WTC11 (cell line): ENCODE measurements at regions not wholly inside any gene's neighbourhood (a gene's known extent, or its start where the extent isn't known, plus 50 kb on each side); places are given as distances from the start of the nearest gene placed in this dataset.

Experiments used
- ATAC-seq: fragments of 200-7000 bp; cut with Tn5 transposase; 2 replicates; pipeline ENCODE4 v1.10.0; 2021; ENCODE audit warnings: mild to moderate bottlenecking, moderate library complexity
- CTCF ChIA-PET: fragments of 300-600 bp; sonication (Branson Sonifier 250); formaldehyde crosslinking; loops from one replicate; lab custom pipeline; 2021; ENCODE audit warnings: antibody characterized with exemption; lab: Charles Lee
- POLR2A ChIA-PET: fragments of 350-600 bp; sonication (Branson Sonifier 250); formaldehyde crosslinking; loops from one replicate; lab custom pipeline; 2021; ENCODE audit warnings: antibody characterized with exemption; lab: Charles Lee
- DNase-seq: peaks from one replicate; pipeline ENCODE4 v3.0.0; 2021; ENCODE audit warnings: low spot score
- H3K27ac Mint-ChIP-seq: 2 replicates; pipeline ENCODE4 v1.8.0; 2021; ENCODE audit warnings: mixed read lengths
- H3K27me3 Mint-ChIP-seq: 2 replicates; pipeline ENCODE4 v1.8.0; 2021; ENCODE audit warnings: low read depth, mild to moderate bottlenecking, moderate library complexity, mixed read lengths
- H3K36me3 Mint-ChIP-seq: 2 replicates; pipeline ENCODE4 v1.8.0; 2021; ENCODE audit warnings: mixed read lengths
- H3K4me1 Mint-ChIP-seq: 2 replicates; pipeline ENCODE4 v1.8.0; 2022; ENCODE audit warnings: mixed read lengths
- H3K4me3 Mint-ChIP-seq: 2 replicates; pipeline ENCODE4 v1.8.0; 2021; ENCODE audit warnings: mild to moderate bottlenecking, moderate library complexity, mixed read lengths
- H3K9me3 Mint-ChIP-seq: 2 replicates; pipeline ENCODE4 v1.8.0; 2021; ENCODE audit warnings: mixed read lengths
- CREB1 ChIP-seq: sonication (generic); formaldehyde crosslinking; IDR thresholded peaks from 2 replicates; pipeline ENCODE4 v1.8.0; 2023; ENCODE audit warnings: mild to moderate bottlenecking, missing genetic modification reagents
- GRHL2 ChIP-seq: fragments of 250-450 bp; sonication (Bioruptor Pico); IDR thresholded peaks from 2 replicates; pipeline ENCODE4 v1.8.0; 2022; ENCODE audit warnings: mild to moderate bottlenecking, moderate library complexity; ENCODE audit not compliant: insufficient replicate concordance, severe bottlenecking
- HMGA2 ChIP-seq: fragments of 250-450 bp; sonication (Bioruptor Pico); IDR thresholded peaks from 2 replicates; pipeline ENCODE4 v1.4.0; 2021; ENCODE audit warnings: mild to moderate bottlenecking, moderate library complexity
- IRF2 ChIP-seq: sonication (generic); formaldehyde crosslinking; IDR thresholded peaks from 2 replicates; pipeline ENCODE4 v1.8.0; 2022; ENCODE audit warnings: low read depth, missing genetic modification reagents, borderline replicate concordance
- JAZF1 ChIP-seq: fragments of 250-450 bp; sonication (Bioruptor Pico); IDR thresholded peaks from 2 replicates; pipeline ENCODE4 v1.9.0; 2021; ENCODE audit warnings: moderate library complexity, mild to moderate bottlenecking, inconsistent platforms
- JUN ChIP-seq: sonication (generic); formaldehyde crosslinking; IDR thresholded peaks from 2 replicates; pipeline ENCODE4 v1.8.0; 2023; ENCODE audit warnings: mild to moderate bottlenecking, missing genetic modification reagents
- MYBL2 ChIP-seq: sonication (generic); formaldehyde crosslinking; IDR thresholded peaks from 2 replicates; pipeline ENCODE4 v1.8.1; 2023; ENCODE audit warnings: mild to moderate bottlenecking, moderate library complexity, missing genetic modification reagents
- NFYB ChIP-seq: sonication (generic); formaldehyde crosslinking; conservative IDR thresholded peaks from 2 replicates; pipeline ENCODE4 v1.8.0; 2022; ENCODE audit warnings: low read depth, missing genetic modification reagents
- NR1H2 ChIP-seq: sonication (generic); formaldehyde crosslinking; IDR thresholded peaks from 2 replicates; pipeline ENCODE4 v1.9.0; 2021; ENCODE audit warnings: mild to moderate bottlenecking, moderate library complexity, missing genetic modification reagents
- NR2C2 ChIP-seq: sonication (generic); formaldehyde crosslinking; IDR thresholded peaks from 2 replicates; pipeline ENCODE4 v1.8.0; 2022; ENCODE audit warnings: mild to moderate bottlenecking, missing genetic modification reagents
- SMAD4 ChIP-seq: sonication (generic); formaldehyde crosslinking; IDR thresholded peaks from 2 replicates; pipeline ENCODE4 v1.8.0; 2022; ENCODE audit warnings: mild to moderate bottlenecking, missing genetic modification reagents
- SP1 ChIP-seq: sonication (generic); formaldehyde crosslinking; conservative IDR thresholded peaks from 2 replicates; pipeline ENCODE4 v1.8.1; 2022; ENCODE audit warnings: missing genetic modification reagents
- TCF7 ChIP-seq: sonication (generic); formaldehyde crosslinking; IDR thresholded peaks from 2 replicates; pipeline ENCODE4 v1.8.0; 2022; ENCODE audit warnings: mild to moderate bottlenecking, low read depth, missing genetic modification reagents, moderate library complexity
- ZBTB21 ChIP-seq: sonication (generic); formaldehyde crosslinking; IDR thresholded peaks from 2 replicates; pipeline ENCODE4 v1.8.1; 2023; ENCODE audit warnings: mild to moderate bottlenecking, missing genetic modification reagents, borderline replicate concordance
- ZNF121 ChIP-seq: sonication (generic); formaldehyde crosslinking; IDR thresholded peaks from 2 replicates; pipeline ENCODE4 v1.8.0; 2023; ENCODE audit warnings: missing genetic modification reagents
- ZNF396 ChIP-seq: fragments of 250-450 bp; sonication (Bioruptor Pico); IDR thresholded peaks from 2 replicates; pipeline ENCODE4 v1.8.0; 2021; ENCODE audit warnings: mild to moderate bottlenecking, moderate library complexity, borderline replicate concordance
- ZNF512 ChIP-seq: sonication (generic); formaldehyde crosslinking; IDR thresholded peaks from 2 replicates; pipeline ENCODE4 v1.8.1; 2022; ENCODE audit warnings: missing genetic modification reagents, borderline replicate concordance
- ZNF532 ChIP-seq: fragments of 250-450 bp; sonication (Bioruptor Pico); IDR thresholded peaks from 2 replicates; pipeline ENCODE4 v1.9.0; 2021; ENCODE audit warnings: mild to moderate bottlenecking, borderline replicate concordance
- TF ChIP-seq, protein P1 (sequence below): sonication (generic); formaldehyde crosslinking; IDR thresholded peaks from 2 replicates; pipeline ENCODE4 v1.8.1; 2022; ENCODE audit warnings: low read depth, mild to moderate bottlenecking, moderate library complexity, missing genetic modification reagents, borderline replicate concordance
- TF ChIP-seq, protein P2 (sequence below): sonication (generic); formaldehyde crosslinking; IDR thresholded peaks from 2 replicates; pipeline ENCODE4 v1.8.1; 2023; ENCODE audit warnings: mild to moderate bottlenecking, missing genetic modification reagents, moderate library complexity

GRCh38 chr5:27241564-27242257 is 203.3 kb upstream of the CDH9 start:
- no peaks in the 10 kb centered on the region for H3K36me3 Mint-ChIP-seq
- POLR2A ChIA-PET: no interaction called here
- CTCF ChIA-PET: no interaction called here
- H3K4me1 Mint-ChIP-seq: no peaks in the 10 kb centered on the region
- DNase-seq: no peak
- no peak overlapping the region for H3K27ac Mint-ChIP-seq
- no peak for ATAC-seq
- TF ChIP-seq NR1H2 (no peak), SP1 (CRISPR knock-in tag) (no peak), JAZF1 (CRISPR knock-in tag) (no peak), NR2C2 (CRISPR knock-in tag) (no peak), CREB1 (CRISPR knock-in tag) (no peak), ZNF396 (CRISPR knock-in tag) (no peak), IRF2 (no peak), SMAD4 (CRISPR knock-in tag) (no peak), NFYB (CRISPR knock-in tag) (no peak), TCF7 (no peak), JUN (no peak), HMGA2 (CRISPR knock-in tag) (no peak), GRHL2 (CRISPR knock-in tag) (no peak), ZNF532 (CRISPR knock-in tag) (no peak), ZBTB21 (CRISPR knock-in tag) (no peak), ZNF121 (CRISPR knock-in tag) (no peak), MYBL2 (no peak), ZNF512 (CRISPR knock-in tag) (no peak)
- TF ChIP-seq, protein P1, sequence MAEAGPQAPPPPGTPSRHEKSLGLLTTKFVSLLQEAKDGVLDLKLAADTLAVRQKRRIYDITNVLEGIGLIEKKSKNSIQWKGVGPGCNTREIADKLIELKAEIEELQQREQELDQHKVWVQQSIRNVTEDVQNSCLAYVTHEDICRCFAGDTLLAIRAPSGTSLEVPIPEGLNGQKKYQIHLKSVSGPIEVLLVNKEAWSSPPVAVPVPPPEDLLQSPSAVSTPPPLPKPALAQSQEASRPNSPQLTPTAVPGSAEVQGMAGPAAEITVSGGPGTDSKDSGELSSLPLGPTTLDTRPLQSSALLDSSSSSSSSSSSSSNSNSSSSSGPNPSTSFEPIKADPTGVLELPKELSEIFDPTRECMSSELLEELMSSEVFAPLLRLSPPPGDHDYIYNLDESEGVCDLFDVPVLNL (CRISPR knock-in tag): no peak
- TF ChIP-seq, protein P2, sequence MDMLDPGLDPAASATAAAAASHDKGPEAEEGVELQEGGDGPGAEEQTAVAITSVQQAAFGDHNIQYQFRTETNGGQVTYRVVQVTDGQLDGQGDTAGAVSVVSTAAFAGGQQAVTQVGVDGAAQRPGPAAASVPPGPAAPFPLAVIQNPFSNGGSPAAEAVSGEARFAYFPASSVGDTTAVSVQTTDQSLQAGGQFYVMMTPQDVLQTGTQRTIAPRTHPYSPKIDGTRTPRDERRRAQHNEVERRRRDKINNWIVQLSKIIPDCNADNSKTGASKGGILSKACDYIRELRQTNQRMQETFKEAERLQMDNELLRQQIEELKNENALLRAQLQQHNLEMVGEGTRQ: no peak
- no peak overlapping the region for H3K4me3 Mint-ChIP-seq
- no peaks in the 10 kb centered on the region for H3K27me3 Mint-ChIP-seq
- 0 out of 2 replicates have a peak, but pooled peaks cover 6% of the 10 kb centered on the region for H3K9me3 Mint-ChIP-seq
